Calu3 (cell line): ENCODE measurements at regions not wholly inside any gene's neighbourhood (a gene's known extent, or its start where the extent isn't known, plus 50 kb on each side); places are given as distances from the start of the nearest gene placed in this dataset.
"Not testable (repeated sequence)": the region's sequence is repeated elsewhere in the genome, so short reads cannot be mapped to it uniquely, and the experiment has no call there.

Experiments used
- BruUV-seq: library from RNA; stranded (reverse); fragments of 400-500 nt; replicated peaks from 2 replicates; lab custom pipeline; 2021; lab: Mats Ljungman, UMichigan
- CTCF ChIA-PET: fragments of 300-600 bp; sonication (Branson Sonifier 250); formaldehyde crosslinking; loops from one replicate; lab custom pipeline; 2022; ENCODE audit warnings: antibody characterized with exemption; lab: Charles Lee
- DNase-seq: peaks from one replicate; pipeline ENCODE4 v3.0.0; 2022
- H3K27ac Mint-ChIP-seq: one replicate; pipeline ENCODE4 v1.8.0; 2022; ENCODE audit warnings: mixed read lengths; ENCODE audit not compliant: unreplicated experiment
- H3K27me3 Mint-ChIP-seq: one replicate; pipeline ENCODE4 v1.8.0; 2022; ENCODE audit warnings: mixed read lengths; ENCODE audit not compliant: unreplicated experiment
- H3K36me3 Mint-ChIP-seq: one replicate; pipeline ENCODE4 v1.8.0; 2022; ENCODE audit warnings: mild to moderate bottlenecking, moderate library complexity, mixed read lengths; ENCODE audit not compliant: insufficient read depth, unreplicated experiment
- H3K4me1 Mint-ChIP-seq: one replicate; pipeline ENCODE4 v1.8.0; 2022; ENCODE audit warnings: mild to moderate bottlenecking, low read depth, mixed read lengths; ENCODE audit not compliant: unreplicated experiment
- H3K4me3 Mint-ChIP-seq: one replicate; pipeline ENCODE4 v1.8.0; 2022; ENCODE audit warnings: mild to moderate bottlenecking, low read depth, moderate library complexity, mixed read lengths; ENCODE audit not compliant: unreplicated experiment
- H3K9me3 Mint-ChIP-seq: one replicate; pipeline ENCODE4 v1.8.0; 2022; ENCODE audit warnings: low read depth, mixed read lengths; ENCODE audit not compliant: unreplicated experiment
- intact Hi-C: fragments of 100-400 bp; cut with micrococcal nuclease; formaldehyde crosslinking; loops from one replicate; pipeline ENCODE4 v1.10.0; 2022; ENCODE audit not compliant: unreplicated experiment
- TF ChIP-seq, protein P1 (sequence below): fragments of 200-600 bp; IDR thresholded peaks from one replicate; pipeline ENCODE4 v1.8.0; 2022; ENCODE audit warnings: antibody characterized with exemption; ENCODE audit not compliant: unreplicated experiment

GRCh38 chr16:59111280-59111679 lies 377.2 kb upstream of the GOT2 start:
- H3K27ac Mint-ChIP-seq: no peak overlapping the region
- no TSS peak for BruUV-seq
- TF ChIP-seq, protein P1, sequence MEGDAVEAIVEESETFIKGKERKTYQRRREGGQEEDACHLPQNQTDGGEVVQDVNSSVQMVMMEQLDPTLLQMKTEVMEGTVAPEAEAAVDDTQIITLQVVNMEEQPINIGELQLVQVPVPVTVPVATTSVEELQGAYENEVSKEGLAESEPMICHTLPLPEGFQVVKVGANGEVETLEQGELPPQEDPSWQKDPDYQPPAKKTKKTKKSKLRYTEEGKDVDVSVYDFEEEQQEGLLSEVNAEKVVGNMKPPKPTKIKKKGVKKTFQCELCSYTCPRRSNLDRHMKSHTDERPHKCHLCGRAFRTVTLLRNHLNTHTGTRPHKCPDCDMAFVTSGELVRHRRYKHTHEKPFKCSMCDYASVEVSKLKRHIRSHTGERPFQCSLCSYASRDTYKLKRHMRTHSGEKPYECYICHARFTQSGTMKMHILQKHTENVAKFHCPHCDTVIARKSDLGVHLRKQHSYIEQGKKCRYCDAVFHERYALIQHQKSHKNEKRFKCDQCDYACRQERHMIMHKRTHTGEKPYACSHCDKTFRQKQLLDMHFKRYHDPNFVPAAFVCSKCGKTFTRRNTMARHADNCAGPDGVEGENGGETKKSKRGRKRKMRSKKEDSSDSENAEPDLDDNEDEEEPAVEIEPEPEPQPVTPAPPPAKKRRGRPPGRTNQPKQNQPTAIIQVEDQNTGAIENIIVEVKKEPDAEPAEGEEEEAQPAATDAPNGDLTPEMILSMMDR: no peak
- no peaks in the 10 kb centered on the region for H3K4me1 Mint-ChIP-seq
- intact Hi-C loops: no loop called here
- H3K9me3 Mint-ChIP-seq: peaks cover 15% of the 10 kb centered on the region
- CTCF ChIA-PET: no interaction called here
- H3K36me3 Mint-ChIP-seq: no peaks in the 10 kb centered on the region
- no peak for DNase-seq
- H3K4me3 Mint-ChIP-seq: no peak overlapping the region
- H3K27me3 Mint-ChIP-seq: no peaks in the 10 kb centered on the region

GRCh38 chr16:59108374-59108773 lies 374.3 kb upstream of the GOT2 start:
- no peak overlapping the region for H3K4me3 Mint-ChIP-seq
- DNase-seq: no peak

GRCh38 chr16:59096682-59097081 lies 362.6 kb upstream of the GOT2 start:
- intact Hi-C loops, CTCF ChIA-PET, H3K4me1 Mint-ChIP-seq, H3K4me3 Mint-ChIP-seq, DNase-seq, BruUV-seq, H3K27me3 Mint-ChIP-seq, H3K27ac Mint-ChIP-seq, H3K36me3 Mint-ChIP-seq: not testable (repeated sequence)
- peaks cover 17% of the 10 kb centered on the region for H3K9me3 Mint-ChIP-seq

More at GRCh38 chr16:59108374-59108773, 374.3 kb upstream of the GOT2 start:
- Mint-ChIP-seq H3K36me3 (no peaks in the 10 kb centered on the region), H3K27me3 (no peaks in the 10 kb centered on the region), H3K4me1 (no peaks in the 10 kb centered on the region), H3K27ac (no peak overlapping the region), H3K9me3 (peaks cover 15% of the 10 kb centered on the region)
- CTCF ChIA-PET: interaction anchor here (1.2 kb wide), 1 partner anchor 16 kb away, joined by 5 read pairs; no protein-coding TSS in a partner anchor
- intact Hi-C loops: no loop called here
- BruUV-seq: no TSS peak
- TF ChIP-seq, protein P1: no peak

GRCh38 chr16:59090541-59090940 lies 356.4 kb upstream of the GOT2 start:
- no peak overlapping the region for H3K4me3 Mint-ChIP-seq

DNA sequence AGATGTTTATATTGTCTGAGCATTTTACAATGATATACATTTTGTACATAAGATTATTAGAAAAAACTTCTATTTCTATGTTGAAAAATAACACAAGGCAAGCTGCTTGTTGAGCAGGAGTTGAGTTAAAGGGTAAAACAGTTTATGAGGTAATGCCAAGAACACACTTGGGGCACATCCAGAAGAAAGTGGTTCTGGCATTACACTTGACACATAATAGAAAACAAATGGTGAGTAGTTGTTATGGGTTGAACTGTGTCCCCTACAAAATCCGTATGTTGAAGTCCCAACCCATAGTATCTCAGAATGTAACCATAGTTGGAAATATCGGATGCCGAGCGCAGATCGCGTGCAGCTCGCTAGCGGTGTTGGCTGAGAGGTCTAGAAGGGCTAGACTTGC lies 354.3 kb upstream of the GOT2 start:
- Mint-ChIP-seq H3K4me1 (no peaks in the 10 kb centered on the region), H3K9me3 (peaks cover 34% of the 10 kb centered on the region), H3K4me3 (no peak overlapping the region), H3K27ac (no peak overlapping the region), H3K36me3 (no peaks in the 10 kb centered on the region), H3K27me3 (no peaks in the 10 kb centered on the region)
- BruUV-seq: no TSS peak
- CTCF ChIA-PET: no interaction called here
- intact Hi-C loops: no loop called here
- DNase-seq: no peak
- TF ChIP-seq, protein P1: no peak

More at GRCh38 chr16:59090541-59090940, 356.4 kb upstream of the GOT2 start:
- Mint-ChIP-seq H3K9me3 (peaks cover 28% of the 10 kb centered on the region), H3K27ac (no peak overlapping the region), H3K4me1 (no peaks in the 10 kb centered on the region), H3K36me3 (no peaks in the 10 kb centered on the region), H3K27me3 (no peaks in the 10 kb centered on the region)
- intact Hi-C loops: no loop called here
- TF ChIP-seq, protein P1: no peak
- BruUV-seq: no TSS peak
- no peak for DNase-seq
- CTCF ChIA-PET: no interaction called here
